Esophagus squamous epithelium (tissue), 4 donors: ENCODE measurements at regions not wholly inside any gene's neighbourhood (a gene's known extent, or its start where the extent isn't known, plus 50 kb on each side); places are given as distances from the start of the nearest gene placed in this dataset.

Experiments used
- POLR2A ChIP-seq, 4 donors: fragments of 450-650 bp; IDR thresholded peaks; one replicate each; pipeline ENCODE4 v1.6.1; 2017; ENCODE audit warnings: antibody characterized with exemption in 4 of 4, mild to moderate bottlenecking in 4 of 4, moderate library complexity in 3 of 4
- TF ChIP-seq, protein P1 (sequence below), 6 experiments: fragments of 450-650 bp in 4 of 6; fragments of 200-600 bp in 2 of 6; sonication (generic) in 2 of 6; IDR thresholded peaks; one replicate each; pipeline ENCODE4 v1.5.1; 2016 to 2019; ENCODE audit warnings: antibody characterized with exemption in 6 of 6, mild to moderate bottlenecking in 4 of 6, moderate library complexity in 4 of 6

DNA sequence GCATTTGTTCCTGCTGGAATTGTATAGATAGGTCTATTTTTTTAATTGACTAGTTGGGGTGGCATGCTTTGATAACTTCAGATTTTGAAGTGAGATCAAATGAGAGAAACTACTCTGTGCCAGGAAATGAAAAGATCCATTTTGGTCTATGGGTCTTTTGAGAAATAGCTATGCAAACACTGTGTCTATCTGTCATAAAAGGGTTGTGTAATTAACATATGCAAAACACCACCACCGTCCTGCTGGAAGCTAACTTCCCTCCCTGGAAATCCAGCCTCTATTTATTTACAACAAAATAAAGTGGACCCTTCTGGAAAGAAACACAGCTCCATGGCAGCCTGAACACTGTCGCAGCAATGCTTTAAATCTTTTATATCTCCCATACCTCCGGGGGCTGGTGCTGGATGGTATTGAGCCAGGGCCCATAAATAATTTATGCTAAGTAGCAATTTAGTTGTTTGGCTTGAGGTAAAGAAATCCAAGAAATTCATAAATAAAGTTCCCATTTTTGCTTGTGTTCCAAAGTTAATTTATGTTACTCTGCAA is 244.2 kb upstream of the POU3F2 start:
- TF ChIP-seq, protein P1, sequence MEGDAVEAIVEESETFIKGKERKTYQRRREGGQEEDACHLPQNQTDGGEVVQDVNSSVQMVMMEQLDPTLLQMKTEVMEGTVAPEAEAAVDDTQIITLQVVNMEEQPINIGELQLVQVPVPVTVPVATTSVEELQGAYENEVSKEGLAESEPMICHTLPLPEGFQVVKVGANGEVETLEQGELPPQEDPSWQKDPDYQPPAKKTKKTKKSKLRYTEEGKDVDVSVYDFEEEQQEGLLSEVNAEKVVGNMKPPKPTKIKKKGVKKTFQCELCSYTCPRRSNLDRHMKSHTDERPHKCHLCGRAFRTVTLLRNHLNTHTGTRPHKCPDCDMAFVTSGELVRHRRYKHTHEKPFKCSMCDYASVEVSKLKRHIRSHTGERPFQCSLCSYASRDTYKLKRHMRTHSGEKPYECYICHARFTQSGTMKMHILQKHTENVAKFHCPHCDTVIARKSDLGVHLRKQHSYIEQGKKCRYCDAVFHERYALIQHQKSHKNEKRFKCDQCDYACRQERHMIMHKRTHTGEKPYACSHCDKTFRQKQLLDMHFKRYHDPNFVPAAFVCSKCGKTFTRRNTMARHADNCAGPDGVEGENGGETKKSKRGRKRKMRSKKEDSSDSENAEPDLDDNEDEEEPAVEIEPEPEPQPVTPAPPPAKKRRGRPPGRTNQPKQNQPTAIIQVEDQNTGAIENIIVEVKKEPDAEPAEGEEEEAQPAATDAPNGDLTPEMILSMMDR (IDR thresholded peaks at IDR 0.05): no peak
- TF ChIP-seq POLR2A (IDR thresholded peaks at IDR 0.05): no peak
